GM18499 (cell line): ENCODE measurements at regions not wholly inside any gene's neighbourhood (a gene's known extent, or its start where the extent isn't known, plus 50 kb on each side); places are given as distances from the start of the nearest gene placed in this dataset.
"Not testable (repeated sequence)": the region's sequence is repeated elsewhere in the genome, so short reads cannot be mapped to it uniquely, and the experiment has no call there.

Experiments used
- ATAC-seq: cut with Tn5 transposase; IDR thresholded peaks from one replicate; pipeline ENCODE4 v1.9.1; 2021; ENCODE audit warnings: moderate number of reproducible peaks; ENCODE audit not compliant: insufficient read depth, unreplicated experiment

DNA sequence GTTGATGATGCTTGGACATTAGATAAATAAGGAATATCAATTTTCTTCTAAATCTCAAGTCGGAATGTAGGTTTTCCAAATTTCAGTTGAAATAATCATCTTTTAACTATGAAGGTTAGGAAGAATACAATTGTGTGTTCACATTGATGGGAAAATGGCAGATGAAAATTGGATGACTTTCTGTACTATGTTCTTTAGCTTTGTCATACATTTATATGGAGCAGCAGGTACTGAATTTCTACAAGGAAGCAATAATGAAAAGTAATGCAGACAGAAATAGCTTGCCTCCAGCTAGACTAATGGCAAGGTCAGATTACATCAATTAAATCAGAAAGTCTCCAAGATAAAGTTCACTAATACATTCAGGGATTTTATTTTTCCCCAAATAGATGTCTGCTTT lies 1423.7 kb upstream of the PCDH20 start:
- ATAC-seq: no peak

DNA sequence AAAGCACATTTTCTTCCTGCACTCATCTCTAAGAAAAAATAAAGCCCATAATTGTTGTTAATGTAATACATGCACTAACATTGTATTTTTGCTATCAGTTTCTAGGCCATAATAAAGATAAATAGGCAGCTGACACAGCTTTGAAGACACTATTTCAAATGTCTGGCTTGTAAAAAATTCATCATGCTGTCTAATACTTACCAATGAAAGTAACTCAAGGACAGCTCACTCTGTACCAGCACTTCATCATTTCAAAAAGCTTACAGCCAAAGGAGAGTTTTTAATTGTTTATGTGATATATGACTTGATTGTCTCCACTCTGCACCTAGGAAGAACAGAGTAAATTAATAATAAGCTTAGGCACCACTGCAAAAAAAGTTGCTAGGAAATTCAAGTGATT lies 1423.3 kb upstream of the PCDH20 start:
- ATAC-seq: no peak

DNA sequence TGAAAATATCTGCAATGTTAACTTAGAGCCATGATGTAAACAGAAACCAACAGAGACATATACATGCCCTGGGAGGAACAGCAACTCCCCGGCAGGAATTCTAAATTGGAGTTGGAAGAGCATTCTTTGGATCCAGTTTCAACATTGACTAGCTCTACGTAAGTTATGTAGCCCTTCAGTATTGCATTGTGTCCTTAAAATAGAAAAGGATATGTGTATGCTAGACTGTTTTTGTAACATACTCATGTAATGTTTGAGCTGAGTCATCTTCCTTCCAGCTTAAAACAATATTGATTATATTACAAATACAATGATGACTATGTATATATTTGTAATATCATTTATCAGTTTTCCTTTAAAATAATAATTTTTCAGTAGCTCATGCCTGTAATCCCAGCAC lies 1422.2 kb upstream of the PCDH20 start:
- no peak for ATAC-seq

DNA sequence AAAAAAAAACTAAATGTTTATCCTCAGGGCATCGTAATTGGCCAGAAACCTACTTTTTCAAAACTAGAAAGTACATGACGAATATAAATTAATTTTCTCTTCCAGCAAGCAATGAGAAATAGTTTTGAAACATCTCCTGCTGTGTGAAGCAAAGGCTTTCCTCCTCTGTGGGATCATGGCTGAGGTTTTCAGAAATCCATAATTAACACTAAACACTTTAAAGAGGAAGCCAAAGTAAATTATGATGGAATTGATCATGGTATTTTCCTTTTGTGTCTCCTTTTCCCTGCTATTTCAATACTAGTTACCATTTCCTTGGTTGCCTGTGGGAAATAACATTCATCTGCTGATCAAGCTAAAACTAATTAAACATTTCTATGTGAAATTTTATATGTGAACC lies 1413.8 kb upstream of the PCDH20 start:
- ATAC-seq: no peak

DNA sequence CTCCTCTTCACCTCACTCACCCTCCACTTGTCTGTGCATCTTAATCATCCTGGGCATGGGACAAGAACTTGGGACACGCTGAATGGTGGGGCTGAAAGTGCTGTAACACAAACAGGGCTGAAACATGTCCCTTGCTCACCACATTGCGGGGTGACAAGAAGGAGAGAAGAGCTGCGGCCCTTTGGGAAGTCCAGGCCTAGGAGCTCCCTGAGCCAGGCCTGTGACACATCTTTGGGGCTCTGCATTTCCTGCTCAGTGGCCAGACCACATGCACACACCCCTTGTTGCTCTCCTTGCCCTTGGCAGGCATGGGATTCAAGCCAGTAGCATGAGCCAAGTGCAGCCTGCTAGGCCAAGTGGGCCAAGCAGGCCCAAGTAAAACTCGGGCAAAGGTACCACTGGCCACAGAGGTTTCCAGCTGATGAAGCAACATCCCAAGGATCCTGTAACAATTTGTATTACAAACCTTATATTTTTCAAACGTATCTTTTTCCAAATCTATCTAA lies 1384.3 kb upstream of the PCDH20 start:
- no peak for ATAC-seq

DNA sequence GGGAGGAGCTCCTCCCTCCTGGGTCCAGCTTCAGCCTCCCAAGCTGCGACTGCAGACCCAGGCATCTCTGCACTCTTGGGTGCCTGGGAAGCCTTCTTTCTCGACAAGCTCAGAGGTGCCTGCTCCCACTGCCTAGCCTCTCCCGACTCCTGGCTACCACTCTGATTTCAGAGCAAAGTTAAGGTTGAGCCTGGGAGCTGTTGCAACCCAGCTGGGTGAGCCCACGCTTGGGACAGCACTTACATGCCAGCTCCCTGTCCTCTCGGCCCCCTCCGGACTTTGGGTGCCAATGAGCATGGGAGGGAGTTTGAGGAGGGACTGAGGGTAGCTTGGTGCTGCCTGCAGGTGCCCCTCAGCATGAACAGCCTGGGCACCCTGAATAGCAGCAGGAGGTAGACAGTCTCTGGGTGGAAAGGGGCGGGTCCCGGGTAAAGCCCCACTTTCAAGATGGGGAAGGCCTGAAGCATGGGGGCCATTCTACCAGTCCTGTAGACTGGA lies 1383.4 kb upstream of the PCDH20 start:
- no peak for ATAC-seq

DNA sequence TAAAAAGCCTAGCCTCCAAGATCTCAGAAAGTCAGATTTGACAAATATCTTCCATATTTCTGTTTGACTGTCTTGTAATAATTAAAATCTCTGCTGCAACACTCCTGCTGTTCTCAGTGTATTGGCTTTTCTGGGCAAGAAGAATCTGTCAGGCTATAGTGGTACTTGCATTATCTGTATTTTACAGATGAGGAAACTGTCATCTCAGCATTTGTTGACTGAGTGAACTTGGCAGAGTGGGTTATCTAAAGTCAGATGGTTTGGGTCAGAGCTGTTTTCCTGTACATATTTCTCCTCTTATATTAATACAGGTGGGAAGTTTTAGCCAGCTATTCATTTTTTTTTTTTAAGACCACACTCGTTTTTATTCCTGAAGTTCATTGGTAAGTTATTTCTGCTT lies 1378.2 kb upstream of the PCDH20 start:
- no peak for ATAC-seq

DNA sequence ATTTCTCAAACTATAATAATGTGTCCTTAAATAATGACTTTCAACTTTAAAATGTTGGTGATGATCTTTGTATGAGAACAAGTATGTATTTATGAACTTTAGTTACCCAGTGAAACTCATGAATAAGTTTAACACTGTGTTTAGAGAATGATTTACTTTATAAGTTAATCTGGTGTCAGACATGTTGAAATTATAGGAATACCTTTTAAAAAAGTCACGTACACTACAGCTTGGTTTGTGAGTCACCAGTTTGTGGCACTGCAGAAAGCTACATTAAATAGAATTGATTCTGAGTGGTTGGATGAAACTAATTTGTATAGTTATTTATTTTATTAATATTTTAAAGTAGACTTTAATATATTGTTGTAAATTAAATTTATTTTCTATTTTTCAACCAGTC lies 1366.2 kb upstream of the PCDH20 start:
- no peak for ATAC-seq

DNA sequence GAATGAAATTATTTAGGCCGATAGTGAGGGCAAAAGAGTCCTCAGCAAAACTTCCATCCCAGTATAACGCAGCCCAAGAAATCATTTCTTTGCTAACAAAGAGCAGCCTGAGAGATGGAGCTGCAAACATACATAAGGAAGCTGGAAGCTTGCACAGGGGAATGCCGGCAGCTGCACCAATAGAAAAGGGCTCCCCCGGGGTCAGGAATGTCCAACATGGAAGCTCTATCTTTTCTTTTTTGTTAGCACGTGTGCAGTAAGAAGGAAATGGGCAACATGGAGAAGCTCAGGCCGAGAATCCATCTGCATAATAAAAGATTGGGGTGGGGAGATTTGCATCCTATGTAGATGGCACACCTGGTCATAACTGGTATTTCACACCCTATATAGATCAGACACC lies 1363.5 kb upstream of the PCDH20 start:
- ATAC-seq: no peak

DNA sequence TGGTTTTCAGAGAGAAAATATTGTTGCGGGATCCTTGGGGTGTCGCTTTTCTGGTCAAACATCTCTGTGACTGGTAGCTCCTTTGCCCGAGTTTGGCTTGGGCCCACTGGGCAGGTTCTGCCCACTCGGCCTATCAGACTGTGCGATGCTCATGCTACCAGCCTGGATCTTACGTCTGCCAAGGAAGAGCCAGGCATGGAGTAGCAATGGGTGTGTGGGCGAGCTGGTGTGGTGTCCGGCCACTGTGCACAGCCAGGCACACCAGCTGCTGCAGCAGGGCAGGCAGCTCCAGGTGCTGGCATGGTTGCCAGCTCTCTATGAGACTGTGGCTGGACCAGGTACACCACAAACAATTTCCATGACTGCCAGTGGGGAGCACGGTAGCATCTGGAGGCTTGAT lies 1351.8 kb upstream of the PCDH20 start:
- ATAC-seq: no peak

DNA sequence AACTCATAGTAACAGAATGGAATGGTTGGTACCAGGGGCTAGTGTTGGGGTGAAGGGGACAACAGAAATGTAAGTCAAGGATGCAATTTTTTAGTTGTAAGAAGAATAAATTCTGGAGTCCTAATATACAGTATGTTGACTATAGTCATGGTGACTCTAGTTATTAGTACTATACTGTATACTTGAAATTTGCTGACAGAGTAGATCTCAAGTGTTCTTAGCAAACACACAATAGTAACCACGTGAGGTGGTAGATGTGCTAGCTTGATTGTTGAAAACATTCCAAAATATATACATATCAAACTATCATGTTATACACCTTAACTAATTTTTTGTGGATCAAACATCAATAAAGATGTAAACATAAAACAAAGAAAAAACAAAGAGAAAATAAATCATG lies 1345.1 kb upstream of the PCDH20 start:
- ATAC-seq: no peak

DNA sequence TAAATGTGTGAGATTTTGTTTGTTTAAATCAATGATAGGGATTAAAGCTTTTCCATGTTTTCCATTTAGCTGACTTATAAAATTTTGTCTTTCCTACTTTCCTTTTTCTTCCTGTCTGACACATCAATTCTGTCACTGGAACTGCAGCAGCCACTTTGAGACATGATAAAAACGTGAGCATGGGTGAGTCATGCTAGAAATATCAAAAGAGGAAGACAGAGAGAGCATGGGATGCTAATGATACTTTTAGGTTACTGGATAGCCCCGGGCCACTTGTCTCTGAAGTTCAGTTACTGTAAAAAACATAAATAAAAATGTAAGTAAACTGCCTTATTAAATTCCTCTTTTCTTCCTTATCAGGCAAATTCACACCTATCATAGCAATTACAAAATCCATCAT lies 1332.0 kb upstream of the PCDH20 start:
- no peak for ATAC-seq

DNA sequence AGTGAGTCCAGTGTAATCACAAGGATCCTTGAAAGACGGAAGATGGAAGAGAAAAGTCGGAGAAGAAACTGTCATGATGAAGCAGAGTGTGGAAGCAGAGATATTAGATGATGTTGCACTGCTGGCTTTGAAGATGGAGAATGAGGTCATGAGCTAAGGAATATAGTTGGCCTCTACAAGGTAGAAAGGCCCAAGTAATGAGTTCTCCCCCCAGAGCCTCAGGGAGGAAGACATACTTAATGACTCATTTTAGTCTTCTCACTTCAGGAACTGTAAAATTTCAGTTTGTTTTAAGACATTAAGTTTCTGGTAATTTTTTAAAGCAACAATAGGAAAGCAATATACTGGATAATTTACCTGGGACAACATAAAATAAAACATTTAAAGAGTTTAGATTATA lies 1331.5 kb upstream of the PCDH20 start:
- ATAC-seq: no peak

DNA sequence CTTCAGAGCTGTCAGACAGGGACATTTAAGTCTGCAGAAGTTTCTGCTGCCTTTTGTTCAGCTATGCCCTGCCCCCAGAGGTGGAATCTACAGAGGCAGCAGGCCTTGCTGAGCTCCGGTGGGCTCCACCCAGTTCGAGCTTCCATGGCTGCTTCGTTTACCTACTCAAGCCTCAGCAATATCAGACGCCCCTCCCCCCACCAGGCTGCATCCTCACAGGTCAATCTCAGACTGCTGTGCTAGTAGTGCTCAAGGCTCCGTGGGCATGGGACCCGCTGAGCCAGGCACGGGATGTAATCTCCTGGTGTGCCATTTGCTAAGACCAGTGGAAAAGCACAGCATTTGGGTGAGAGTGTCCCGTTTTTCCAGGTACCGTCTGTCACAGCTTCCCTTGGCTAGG lies 1314.1 kb upstream of the PCDH20 start:
- not testable (repeated sequence) for ATAC-seq

DNA sequence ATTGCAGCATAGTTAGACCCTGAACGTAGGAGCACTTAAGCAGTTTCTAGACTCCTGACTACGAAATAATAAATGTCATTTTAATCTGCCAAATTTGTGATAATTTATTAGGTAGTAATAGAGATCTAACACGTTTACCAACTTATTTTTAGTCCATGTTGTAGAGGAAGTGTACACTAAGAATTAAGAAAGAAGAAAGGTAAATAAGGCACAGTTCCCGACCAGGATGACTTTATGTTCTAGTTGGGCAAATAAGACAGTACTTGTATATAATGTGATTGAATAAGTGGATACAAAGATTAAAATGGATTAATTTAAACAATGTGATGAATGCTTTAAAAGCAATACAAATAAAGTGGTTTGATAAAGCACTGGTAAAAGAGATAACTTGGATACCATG lies 1306.2 kb upstream of the PCDH20 start:
- no peak for ATAC-seq

DNA sequence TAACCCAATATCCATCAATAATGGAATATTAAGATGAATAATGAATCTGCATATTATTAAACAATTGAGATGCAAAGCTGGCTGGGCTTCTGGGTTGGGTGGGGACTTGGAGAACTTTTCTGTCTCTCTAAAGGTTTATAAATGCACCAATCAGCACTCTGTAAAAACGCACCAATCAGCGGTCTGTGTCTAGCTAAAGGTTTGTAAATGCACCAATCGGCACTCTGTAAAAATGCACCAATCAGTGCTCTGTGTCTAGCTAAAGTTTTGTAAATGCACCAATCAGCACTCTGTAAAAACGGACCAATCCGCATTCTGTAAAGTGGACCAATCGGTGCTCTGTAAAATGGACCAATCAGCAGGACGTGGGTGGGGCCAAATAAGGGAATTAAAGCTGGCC lies 1296.3 kb upstream of the PCDH20 start:
- ATAC-seq: not testable (repeated sequence)

DNA sequence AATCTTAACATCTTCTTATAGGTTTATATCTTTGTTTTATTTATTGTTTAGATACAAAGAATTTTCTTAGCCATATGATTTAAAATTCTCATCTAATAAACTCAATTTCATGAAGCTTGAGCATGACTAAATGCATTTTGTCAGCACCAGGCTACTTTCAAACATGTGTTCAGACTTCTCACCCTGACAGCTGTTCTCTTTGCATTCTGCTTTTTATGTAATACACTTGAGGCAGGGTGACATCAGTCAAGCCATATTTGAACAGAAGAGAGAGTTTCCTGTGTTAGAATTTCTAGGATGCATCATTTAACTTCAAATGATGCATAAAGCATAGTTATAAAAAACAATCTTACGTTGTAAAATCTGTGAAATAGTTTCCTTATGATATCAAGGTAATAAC lies 1295.1 kb upstream of the PCDH20 start:
- ATAC-seq: no peak

DNA sequence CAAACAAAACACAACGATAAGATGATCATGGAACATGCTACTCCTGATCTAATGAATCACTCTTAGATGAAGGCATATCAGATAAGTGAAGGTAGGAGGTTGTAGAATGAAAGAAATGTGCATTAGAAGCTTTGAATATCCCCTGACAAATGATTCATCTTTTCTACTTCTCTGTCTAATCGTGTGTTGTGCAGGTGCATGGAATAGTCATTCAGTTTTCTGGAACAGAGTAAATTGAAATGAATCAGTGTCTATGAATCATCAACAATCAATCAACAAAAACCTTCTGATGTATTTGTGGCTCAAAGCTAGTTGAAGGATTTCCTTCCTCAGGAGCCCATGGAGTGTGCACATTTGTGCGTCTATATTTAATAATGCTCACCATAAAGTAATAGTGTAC lies 1290.4 kb upstream of the PCDH20 start:
- no peak for ATAC-seq

DNA sequence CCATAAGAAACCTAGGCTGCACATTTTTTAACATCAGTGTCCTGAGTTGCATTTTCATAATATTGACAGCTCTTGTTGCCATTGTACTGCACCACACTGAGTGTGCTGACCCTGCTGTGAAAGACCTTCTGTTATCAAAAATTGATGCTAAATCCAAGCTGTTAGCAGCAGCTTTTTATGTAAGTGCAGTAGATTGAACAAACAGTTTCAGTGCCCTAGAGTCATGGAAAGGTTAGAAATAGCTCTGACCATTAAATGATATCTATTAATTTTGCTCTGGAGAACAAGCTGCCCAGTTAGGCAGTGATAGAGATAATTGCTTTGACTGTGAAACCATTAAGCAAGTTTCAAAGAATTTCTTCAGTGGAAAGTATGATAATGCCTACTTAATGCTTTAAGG lies 1289.2 kb upstream of the PCDH20 start:
- no peak for ATAC-seq

DNA sequence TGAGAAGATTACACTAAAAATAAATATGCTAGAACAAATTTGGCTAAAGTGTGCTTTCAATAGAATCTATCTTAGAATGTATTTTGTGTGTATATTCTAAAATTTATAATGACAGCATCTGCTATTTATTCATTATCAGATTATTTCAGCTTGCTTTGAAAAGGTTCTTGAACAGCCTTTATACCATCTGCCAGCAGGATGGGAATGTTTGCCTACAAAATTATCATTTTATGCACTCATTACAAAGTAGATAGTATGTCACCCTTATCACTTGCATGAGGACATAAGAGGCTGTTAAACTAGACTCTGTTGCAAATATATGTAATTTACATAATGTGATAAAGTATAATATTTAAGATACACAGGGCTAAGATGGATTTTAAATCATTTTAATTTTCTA lies 1286.9 kb upstream of the PCDH20 start:
- ATAC-seq: no peak

DNA sequence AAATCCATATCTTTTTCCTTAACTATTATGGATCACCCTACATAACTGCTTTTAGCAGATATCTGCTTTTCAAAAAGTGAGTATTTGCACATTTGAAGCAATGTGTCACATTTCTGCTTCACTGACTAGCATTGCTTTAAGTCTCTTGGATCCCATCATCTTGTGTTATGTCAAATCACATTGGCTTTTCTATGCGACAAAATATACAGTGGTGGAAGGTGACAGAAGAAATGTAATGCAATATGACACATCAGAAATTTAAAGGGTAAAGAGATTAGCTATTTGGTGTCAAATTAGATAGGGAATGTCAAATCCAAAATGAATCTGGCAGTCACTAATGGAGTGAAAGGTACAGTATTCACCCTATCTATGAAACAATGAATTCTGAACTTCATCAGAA lies 1282.1 kb upstream of the PCDH20 start:
- no peak for ATAC-seq

DNA sequence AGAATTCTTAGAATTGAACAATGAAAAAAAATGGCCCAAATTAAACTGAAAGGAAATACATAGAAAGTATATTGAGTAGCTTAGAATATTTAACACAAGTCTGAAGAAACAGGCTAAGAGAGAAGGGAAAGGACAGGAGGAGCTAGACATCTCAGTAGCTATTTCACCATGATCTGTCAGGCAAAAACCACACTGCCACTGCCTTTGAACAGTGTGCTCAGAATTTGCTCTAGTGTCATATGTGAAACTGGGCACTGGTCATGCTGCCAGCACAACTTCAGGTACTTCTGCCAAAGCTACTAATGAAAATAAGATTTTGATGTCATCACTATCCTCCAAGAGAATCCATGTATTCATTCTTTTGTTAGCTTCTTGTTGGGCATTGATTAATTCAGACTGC lies 1280.8 kb upstream of the PCDH20 start:
- ATAC-seq: no peak

DNA sequence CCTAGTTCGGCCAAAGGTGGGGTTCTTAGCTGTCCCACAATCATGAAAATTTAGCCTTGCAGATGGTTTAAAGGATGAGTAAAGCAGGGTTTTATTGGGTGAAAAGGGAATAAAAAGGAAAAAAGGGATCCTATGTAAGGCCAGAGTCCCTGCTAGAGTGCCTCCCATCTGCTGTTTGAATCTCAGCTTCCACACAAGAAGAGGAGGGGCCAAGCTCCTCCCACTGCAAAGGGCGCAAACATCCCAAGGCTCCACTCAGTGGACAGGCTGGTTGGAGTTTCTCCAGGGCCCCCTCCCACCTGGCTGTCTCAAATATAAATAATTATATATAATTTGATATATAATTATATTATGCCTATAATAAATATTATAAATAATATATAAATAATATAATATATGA lies 1272.1 kb upstream of the PCDH20 start:
- ATAC-seq: no peak
